ENCODE measurements at regions not wholly inside any gene's neighbourhood (a gene's known extent, or its start where the extent isn't known, plus 50 kb on each side); places are given as distances from the start of the nearest gene placed in this dataset.

DNA sequence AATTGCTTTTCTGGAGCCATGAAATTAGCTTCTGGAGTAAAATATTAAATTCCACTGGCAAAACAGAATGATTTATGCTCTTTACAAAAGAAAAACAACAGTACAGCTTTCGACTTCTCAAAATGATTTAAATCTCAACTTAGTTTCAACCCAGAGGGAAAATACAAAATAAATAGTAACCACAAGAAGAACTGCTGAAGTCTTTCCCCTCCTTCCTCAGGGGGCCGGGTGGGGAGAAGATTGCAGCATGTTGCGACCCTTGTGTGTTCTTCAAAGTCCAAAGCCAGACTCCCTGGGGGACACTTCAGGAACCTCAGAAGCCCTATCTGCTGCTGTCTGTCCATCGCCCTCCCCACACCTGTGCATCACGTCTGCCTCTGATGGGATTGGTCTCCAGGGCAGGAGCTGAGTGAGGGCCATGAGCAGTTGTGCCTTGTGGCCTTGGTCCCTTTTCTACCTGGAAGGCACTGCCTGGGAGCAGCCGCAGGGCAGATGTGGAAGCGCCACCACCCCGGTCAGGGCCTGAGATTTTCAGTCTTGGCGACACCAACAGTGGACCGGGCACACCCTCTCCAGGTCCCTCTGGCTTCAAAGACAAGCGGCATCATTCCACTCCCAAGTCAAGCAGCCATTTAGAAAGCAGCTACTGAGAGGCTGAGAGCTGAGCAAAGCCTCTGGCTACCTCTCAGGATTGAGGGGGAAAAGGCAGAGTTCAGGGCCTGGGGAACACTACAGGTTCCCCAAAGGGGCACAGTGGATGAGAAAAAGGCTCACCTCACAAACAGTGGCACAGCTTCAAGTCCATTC, 210.1 kb upstream of the RAB6C start:
- DNase-seq, result no peak

DNA sequence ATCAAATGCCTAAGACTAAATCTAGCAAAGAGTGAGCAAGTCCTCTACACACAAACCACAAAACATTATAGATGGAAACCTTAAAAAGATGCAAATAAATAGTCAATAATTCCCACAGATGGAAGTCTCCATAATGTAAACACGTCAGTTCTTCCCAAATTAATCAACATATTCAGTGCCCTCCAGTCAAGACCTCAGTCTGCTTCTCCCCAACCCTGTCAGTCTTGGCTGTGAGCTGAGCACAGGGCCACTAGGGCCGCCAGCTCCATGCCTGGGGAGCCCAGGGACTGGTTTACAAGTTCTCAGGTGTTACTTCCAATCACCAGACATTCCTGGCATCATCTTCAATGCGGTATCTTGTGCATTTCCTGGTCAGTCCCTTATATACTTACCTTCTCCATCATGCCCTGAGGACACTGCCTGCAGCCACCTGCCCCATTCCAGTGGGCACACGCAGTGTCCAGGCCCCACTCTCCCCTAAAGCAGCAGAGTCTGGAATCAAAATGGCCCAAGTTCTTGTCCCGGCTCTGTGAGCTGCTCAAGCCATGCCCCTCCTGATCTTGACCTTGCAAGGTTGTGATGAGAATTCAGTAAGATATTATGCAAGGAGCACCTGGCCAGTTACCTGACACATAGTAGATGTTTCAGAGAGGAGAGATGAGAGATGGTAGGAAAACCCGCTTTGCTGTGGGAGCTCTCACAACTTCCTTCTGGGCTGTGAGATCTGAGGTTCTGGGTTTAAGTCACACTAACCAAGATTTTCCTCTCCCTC, 207.9 kb upstream of the RAB6C start:
- no peak for DNase-seq

DNA sequence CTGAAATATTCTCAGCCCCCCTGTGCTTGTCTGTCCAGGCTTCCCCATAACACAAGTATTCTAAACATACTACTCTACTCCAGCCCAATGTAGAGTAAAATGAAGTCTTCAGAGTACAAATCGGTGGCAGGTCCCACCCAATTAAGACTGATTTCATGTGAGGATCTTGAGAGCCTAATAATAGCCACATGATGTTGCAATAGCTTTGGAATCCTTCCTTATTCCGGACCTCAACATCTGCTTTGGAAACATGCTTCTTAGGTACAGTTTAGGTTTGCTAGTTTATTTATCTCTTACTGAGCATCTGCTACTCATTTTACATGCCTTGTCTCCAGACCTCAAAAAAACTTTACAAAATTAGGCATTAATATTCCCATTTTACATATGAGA, 207.3 kb upstream of the RAB6C start:
- DNase-seq, result no peak

DNA sequence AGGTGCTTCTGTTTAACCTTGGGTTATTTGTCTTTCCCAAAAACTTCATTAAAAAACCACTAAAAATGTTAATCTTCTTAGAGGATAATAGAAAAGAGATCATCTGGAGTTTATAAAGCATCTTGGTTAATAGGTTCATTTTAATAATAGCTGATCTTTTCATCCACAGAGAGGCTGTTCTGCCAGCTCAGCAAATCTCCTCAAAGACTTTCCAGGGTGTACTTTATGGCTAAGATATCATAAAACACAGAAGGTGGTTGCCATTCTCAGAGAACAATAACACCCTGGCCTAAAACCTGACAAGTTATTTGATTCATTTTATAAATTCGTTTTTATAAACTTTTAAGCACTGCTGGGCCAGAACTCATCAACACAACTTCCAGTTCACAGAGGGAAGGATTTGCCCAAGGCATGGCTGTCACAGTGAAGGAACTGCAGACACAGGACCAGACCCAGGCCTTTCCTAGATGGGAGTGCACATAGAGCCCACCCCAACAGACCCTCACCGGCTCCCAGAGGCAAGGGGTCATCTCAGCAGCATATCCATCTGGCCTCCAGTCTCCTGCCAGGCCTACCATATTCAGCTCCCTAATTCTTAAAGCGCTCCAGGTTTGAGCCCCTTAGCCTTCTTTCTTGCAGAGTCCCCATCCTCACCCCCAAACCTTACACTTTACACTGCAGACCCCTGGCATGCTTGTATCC, 203.4 kb upstream of the RAB6C start:
- DNase-seq, result no peak

DNA sequence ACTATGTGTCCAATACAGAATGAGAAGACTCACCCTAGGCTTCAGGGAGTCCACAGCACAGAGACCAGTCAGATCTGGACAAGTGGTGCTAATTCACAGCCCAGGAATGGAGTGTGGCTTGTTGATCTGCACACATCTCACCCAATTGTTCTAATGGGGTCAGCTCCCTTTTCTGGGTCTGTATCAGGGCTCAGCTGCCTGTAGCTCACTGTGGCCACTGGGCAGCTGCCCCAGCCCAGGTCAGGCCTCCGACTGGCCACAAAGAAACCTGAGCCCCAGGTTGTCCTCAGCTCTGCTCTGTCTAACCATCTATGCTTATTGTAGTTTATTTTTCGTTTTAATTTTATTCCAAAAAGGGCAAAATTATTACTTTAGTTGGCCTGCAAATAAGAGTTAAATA, 202.3 kb upstream of the RAB6C start:
- DNase-seq, result no peak

DNA sequence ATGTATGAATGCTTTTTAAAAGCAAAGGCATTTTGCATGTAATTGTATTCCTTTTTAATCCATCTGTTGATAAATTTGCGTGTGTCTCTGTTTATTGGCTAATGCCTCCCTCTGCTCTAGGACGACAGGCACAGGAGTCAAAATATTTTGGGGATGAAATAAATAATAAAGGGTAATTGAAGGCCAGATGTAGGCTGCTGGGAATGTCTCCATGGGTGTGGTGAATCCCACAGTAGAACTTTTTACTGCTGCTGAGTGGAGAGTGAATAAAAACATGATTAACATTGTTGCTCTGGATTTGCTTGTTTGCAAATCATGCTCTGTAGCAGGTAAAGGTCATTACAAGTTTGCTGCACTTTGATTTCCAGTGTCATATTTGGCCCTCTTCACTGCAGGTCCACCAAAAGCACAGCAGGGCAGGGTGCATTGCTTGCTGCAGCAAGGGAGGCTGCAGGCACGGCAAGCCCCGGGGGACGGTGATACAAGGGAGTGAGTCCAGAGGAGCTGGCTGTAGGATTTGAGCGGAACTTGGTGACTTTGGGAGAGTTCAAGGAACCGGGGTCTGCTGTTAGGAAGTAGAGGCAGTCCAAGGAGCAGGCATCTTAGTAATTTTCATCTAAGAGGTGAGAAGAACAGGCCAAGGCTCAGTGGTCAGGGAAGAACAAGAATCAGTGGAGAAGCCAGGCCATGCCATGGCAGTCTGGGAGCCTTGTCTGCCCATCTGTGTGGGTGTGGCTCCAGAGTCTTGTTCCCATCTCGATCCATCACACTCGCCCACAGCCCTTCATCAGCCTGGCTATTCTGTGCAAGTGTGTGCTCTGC, 201.5 kb upstream of the RAB6C start:
- DNase-seq, result no peak

DNA sequence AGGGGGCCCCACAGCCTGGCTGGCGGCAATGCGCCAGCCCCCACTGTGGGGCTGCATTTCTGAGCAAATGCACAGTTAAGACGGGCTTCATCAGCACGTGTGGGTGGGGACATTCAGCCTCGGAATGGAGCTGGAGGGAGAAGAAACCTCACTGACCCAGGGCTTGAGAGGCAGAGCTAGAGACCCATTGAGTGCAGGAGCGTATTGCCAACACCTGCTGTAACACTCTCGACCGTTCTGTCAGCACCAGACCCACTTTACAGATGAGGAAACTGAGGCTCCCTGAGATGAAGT, 200.9 kb upstream of the RAB6C start:
- no peak for DNase-seq

DNA sequence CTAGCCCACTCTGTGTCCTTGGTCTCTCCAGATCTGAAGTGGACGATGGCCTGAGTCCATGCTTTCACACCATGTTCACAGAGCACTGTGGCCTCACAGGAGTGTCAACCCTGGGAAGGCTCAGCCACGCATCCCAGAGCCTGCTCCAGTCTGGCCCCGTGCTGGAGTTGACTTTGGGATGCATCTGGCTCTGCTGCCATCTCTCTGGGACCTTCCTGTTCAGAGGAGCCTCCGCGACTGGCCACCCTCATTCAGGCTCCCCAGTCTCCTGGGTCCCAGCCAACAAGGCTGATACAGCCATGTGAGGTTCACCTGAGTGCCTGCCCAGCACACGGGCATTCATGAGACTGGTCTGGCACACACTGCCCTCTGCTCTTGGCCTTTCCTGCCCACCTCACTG, 199.7 kb upstream of the RAB6C start:
- no peak for DNase-seq

DNA sequence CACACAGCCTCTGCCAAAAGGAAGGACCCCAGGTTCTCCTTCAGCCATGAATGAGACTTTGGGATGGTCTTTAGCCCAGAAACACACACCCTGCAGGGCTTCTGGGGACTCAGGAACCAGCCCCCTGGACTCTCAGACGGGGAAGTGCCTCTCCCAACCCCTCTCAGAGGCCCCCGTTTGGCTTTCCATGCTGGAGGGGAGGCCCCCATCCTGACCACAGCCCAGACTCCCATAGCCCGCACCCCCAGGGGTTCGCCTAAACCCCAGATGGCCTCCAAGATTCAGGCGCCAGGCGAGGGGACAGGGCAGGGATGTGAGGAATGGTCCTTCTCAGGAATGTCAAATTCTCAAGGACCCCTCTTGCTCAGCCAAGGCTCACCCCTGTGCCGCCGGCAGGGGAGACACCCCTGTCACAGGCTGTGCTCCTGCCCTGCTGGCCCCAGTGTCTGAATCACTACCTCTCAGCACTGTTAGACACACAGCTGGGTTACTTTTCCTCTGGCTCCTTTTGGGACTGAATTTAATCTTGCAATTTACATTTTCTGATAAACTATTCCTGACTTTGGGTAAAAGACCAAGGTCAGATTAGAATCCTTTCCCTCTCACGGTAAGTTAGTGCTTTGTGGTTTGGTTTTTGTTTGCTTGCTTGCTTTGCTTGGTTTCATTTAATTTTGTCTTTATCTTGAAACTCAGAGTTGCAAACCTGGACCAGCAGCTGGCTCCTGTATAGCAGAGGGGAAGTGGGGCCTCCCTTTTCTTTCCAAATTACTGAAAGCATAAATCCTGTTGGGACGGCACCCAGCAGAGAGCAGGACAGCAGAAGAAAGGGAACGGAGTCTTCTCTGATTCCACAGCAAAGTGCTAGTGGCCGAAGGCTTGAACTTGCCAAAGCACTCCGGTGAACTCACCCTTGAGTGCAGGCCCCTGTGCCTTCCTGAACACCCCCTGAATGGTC, 198.9 kb upstream of the RAB6C start:
- DNase-seq, result no peak

DNA sequence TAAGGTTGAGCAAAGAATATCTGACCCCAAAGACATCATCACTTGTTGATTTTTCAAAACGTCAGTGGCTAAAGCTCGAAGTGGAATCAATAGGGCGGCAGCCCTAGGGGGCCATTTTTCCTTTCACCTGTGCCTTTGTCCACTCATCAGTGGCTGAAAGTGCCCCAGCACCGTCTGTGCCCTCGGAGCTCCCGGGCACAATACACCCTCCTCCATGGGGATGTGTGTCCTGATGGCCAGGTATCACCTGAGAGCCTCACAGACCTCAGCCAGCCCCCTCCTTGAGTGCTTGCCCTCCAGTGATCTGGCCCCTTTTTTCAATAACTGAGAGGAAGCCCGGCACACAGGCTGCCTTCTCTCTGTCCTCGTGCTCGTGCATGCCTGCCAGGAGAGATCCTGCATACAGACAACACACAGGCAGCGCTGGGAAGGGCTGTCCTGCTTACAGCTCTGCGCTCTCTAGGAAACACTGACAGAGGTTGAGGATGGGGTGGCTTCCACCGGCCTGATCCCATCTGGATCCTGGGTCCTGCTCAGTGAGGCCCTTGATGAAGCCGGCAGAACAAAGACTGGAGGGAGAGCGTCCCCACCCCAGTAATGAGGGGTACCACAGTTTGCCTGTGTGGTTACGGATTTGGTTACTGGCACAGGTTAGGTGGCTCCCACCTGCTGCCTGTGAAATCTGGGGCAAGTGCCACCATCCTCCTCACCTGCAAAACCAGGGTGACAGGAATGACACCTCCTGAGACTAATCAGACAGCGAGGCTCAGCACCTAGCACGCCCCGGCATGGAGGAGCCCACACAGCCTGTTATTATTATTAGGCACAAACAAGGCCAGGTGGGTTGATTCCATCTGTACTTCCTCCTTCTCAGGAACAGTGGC, 197.5 kb upstream of the RAB6C start:
- no peak for DNase-seq

DNA sequence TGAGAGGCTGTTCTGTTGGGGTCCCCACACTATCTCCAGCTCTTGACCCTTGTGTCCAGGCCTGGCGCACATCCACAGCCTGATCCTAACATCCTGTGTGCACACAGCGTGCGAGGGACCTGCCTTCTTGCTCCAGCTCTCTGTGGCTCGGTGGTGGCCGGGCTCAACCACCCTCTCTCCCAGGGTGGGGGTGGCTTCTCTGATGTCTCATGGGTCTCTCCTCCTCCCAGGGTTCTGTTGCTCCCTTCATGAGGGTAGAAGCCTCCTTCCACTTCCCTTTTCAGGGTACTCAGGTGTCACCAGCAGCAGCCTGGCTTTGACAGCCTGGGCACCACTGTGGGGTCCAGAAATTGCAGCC, 196.9 kb upstream of the RAB6C start:
- no peak for DNase-seq

DNA sequence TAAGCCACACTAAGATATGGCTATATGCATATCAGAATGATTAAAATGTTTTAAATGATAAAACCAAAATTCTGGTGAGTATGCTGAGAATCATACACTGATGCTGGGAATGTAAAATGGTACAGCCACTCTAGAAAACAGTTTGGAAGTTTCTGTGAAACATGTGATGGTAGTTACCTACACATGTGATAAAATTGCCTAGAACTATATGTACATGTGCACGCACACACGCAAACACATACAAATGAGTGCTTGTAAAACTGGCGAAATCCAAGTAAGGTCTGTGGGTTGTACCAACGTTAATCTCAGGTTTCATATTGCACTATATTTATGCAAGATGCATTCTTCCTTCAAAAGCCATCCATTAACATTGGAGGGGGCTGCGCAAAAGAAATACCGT, 195.0 kb upstream of the RAB6C start:
- no peak for DNase-seq

DNA sequence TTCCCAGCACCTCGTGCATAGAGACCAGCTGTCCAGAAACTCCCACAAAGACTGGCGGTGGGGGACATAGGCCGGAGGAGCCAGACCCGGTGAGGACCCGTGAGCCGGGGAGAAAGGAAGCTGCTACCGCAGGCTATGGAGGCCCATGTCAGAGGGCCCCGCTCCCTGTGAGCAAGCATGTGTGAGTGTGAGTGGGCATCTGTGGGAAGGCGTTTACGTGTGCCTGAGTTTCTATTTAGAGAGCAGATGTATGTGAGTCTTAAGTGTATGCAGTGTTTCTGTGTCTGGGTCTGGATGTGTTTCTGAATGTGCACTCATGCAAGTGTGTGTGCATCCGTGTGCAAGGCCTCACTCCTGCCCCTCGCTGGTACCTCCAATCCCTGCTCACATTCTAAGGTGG, 187.8 kb upstream of the RAB6C start:
- no peak for DNase-seq

DNA sequence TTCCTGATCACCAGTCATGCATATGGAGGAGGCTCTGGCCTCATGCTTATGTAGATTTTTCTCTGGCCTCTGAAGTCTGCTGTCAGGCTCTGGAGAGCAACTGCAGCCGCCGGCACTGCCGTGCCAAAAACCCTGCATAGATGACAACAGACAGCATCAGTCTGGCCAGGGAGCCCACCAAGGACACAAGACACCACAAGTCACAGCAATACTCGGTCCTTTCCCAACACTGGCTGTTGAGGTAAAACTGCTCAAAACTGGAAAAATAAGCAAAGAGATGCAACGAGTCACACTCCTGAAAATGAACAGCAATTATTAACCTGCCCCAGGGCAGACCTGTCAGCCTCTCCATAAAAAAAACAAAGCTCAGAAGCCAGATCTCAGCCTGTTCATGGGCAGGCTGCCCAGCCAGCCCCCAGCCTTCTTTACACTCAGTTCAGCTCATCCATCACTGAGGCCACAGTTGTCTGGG, 186.0 kb upstream of the RAB6C start:
- no peak for DNase-seq

DNA sequence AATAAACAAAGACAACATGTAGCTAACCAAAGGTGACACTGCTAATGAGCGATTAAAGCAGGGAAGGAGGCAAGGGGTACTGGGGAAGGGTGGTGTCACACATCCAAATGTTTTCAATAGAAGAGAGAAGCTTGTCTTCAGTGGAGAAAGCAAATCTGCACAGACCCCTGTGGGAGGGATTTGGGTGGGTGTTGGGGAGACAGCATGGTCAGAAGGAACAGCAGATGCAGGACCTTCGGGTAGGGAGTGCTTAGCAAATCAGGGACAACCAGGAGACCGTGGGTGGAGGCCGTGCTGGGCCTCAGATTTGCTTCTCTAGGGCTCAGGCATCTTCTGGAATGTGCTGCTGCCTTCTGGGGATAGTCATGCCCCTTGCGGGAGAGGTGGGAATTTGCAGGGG, 185.3 kb upstream of the RAB6C start:
- no peak for DNase-seq

DNA sequence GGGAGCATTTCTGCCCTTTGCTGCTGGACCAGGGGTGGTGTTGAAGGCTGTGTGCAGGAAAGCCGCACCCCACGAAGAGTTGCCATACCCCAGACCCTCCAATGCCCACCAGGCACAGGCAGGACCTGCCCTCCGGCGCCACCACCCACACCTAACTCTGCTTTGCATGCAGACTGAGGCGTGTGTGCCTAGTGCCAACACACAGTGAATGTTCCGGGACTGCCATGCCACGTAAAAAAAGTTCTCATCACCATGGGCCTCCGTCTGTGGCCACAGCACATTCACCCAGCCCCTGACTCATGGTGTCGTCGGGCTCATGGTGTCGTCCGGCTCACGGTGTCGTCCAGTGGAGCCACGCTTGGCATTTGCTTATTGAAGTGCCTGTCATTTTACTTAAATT, 184.9 kb upstream of the RAB6C start:
- DNase-seq, result no peak

DNA sequence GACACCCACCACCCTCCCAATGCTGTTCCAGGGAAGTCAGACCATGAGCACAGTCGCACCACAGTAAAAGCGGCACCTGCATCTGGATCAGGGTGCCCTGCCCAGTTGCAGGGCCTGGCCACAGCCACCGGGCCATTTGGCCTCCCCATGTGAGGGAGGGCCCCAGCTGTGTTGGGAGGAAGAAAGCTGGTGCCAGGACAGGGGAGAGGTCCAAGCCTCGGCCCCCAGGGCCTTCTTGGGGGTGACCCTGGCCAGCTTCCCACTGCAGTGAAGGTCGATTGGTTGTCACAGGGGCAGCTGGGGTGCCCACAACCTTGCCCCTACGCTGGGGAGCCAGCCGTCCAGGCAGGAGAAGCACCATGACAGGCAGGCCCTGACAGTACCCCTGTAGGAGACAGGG, 183.2 kb upstream of the RAB6C start:
- no peak for DNase-seq

DNA sequence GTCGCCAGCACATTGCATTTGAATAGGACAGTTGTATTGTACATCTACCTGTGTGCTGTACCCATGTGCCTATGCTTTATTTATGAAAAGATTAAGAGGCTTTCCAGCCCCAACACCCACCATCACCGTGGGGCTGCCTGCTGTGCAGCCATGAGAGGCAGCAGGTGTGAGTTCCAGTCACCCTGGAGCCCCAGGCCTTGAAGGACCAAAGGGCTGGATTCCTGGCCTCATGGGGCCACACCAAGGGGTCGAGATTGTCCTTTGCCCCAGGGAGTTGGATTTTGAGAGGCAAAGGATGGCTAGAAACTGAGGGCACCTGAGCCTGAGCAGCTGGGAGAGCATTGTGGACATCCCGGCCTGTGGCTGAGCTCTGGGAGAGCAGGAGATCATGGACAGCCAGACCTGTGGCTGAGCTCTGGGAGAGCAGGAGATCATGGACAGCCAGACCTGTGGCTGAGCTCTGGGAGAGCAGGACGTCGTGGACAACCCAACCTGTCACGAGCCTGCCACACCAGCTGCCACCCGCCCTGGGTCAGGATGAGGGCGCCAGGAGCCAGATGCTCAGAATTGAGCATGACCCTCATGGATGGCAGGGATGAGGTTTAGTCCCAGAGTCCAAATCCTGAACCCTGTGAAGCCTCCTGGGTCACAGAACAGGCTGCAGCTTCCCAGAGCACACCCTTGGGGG, 182.5 kb upstream of the RAB6C start:
- DNase-seq, result no peak

DNA sequence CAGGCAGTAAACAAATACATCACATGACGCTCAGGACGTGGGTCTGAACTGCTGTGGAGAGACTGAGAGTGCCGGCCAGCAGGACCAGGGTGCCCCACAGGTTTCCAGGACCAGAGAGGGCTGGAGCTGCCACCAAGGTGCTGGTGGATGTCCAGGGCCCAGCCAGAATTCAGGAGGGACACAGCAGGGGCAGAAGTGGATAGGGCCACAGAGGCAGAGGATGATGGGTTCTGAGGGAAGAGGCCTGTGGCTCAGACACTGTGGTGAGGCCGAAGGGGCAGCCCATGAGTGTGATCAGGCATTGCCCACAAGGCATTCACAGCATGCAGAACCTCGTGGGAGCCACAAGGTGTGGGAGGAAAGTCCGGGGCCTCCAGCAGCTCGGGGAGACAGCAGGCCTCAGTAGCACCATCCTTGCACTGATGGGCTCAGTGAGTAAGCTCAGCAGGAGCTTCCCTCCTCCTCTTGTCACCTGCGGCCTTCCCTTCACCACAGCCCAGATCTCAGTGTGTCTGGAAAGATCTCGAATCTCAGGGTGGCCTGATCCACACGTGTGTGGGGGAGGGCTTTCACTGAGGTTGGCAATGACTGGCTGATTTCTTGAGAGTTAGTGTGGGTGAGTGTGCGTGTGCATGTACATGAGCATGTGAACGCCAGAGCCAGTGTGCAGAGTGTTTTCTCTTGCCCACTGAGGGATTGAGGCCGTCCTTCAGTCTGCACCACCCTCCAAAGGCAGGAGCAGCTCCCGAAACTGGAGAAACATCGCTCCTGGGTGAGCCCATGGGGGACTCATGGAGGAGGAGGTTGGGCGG, 181.8 kb upstream of the RAB6C start:
- DNase-seq, result no peak

DNA sequence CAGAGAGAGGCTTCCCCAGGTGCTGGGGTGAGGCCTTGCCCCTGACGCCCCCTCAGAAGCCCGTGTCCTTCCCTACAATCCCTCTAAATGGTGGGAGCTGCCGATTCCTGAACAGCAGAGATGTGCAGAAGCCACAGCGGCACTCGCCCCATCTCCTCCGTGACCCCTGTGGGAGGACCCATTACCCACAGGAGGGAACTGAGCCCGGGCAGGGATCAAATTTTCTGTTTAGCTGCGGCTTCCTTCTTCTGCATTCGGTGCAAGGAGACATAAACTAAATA, 181.2 kb upstream of the RAB6C start:
- DNase-seq, result no peak

All from activated CD4-positive, CD25-positive, alpha-beta regulatory T cell treated with anti-CD3 and anti-CD28 coated beads, Interleukin-2, amount 50 U/mL, for 72 hours (primary cell).